SK-N-SH (cell line): ENCODE measurements at regions not wholly inside any gene's neighbourhood (a gene's known extent, or its start where the extent isn't known, plus 50 kb on each side); places are given as distances from the start of the nearest gene placed in this dataset.

Source experiments
- CTCF ChIP-seq: fragments of 200-600 bp; sonication (generic); IDR thresholded peaks from 2 replicates; pipeline ENCODE4 v1.6.1; 2017; ENCODE audit warnings: antibody characterized with exemption, mild to moderate bottlenecking, moderate library complexity
- EZH2phosphoT487 ChIP-seq: fragments of 200-600 bp; sonication (generic); IDR thresholded peaks from 2 replicates; pipeline ENCODE4 v1.6.1; 2017; ENCODE audit warnings: low read depth, mixed run types, mild to moderate bottlenecking, antibody characterized with exemption, moderate library complexity, borderline replicate concordance
- FOXJ3 ChIP-seq: sonication (generic); formaldehyde crosslinking; IDR thresholded peaks from 2 replicates; pipeline ENCODE4 v1.5.1; 2020; ENCODE audit warnings: mild to moderate bottlenecking, missing genetic modification reagents
- FOXM1 ChIP-seq: IDR thresholded peaks from 2 replicates; pipeline ENCODE4 v1.4.0; 2012; ENCODE audit warnings: low read depth, mild to moderate bottlenecking
- NFIC ChIP-seq: IDR thresholded peaks from 2 replicates; pipeline ENCODE4 v1.4.0; 2012; ENCODE audit warnings: borderline replicate concordance
- POLR2AphosphoS5 ChIP-seq: IDR thresholded peaks from 2 replicates; pipeline ENCODE4 v1.6.1; 2012; ENCODE audit warnings: low read depth, low read length
- RAD21 ChIP-seq: IDR thresholded peaks from 2 replicates; pipeline ENCODE4 v1.6.1; 2012; ENCODE audit warnings: mild to moderate bottlenecking, low read length
- RCOR1 ChIP-seq: fragments of 150-350 bp; IDR thresholded peaks from 2 replicates; pipeline ENCODE4 v1.6.1; 2017; ENCODE audit warnings: antibody characterized with exemption, low read length
- TEAD4 ChIP-seq: IDR thresholded peaks from 2 replicates; pipeline ENCODE4 v1.4.0; 2012; ENCODE audit warnings: mild to moderate bottlenecking, borderline replicate concordance; ENCODE audit not compliant: insufficient read depth
- USF2 ChIP-seq: fragments of 150-350 bp; IDR thresholded peaks from 2 replicates; pipeline ENCODE4 v1.6.1; 2017; ENCODE audit warnings: antibody characterized with exemption, low read length, low read depth, borderline replicate concordance
- YY1 ChIP-seq: IDR thresholded peaks from 2 replicates; pipeline ENCODE4 v1.4.0; 2012; ENCODE audit warnings: low read depth, mild to moderate bottlenecking
- TF ChIP-seq, protein P1 (sequence below): IDR thresholded peaks from 2 replicates; pipeline ENCODE4 v1.4.0; 2012; ENCODE audit warnings: low read depth, borderline replicate concordance

DNA sequence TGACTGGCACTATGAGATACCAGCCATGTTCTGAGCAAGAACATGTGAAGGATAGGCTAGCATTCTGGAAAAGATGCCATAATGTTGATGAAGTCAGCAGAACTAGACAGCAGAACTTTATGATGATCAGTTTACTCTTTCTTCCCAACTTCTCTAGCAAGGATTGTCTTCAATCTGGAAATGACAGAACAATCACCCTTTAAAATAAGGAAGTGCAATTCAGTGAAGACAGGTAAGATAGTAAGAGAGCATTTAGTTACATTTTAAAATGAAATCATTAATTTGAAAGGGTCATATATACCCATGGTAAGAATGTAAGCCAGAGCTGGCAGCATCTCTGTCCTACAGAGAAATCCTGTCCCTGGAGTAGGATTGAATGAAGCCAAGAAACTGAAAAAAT is 66.0 kb upstream of the C12orf71 start:
- TF ChIP-seq RCOR1 (no peak), CTCF (no peak), FOXJ3 (CRISPR knock-in tag) (no peak), TEAD4 (no peak), USF2 (no peak), POLR2AphosphoS5 (no peak), EZH2phosphoT487 (no peak), RAD21 (no peak), YY1 (no peak), NFIC (no peak), FOXM1 (no peak)
- TF ChIP-seq, protein P1, sequence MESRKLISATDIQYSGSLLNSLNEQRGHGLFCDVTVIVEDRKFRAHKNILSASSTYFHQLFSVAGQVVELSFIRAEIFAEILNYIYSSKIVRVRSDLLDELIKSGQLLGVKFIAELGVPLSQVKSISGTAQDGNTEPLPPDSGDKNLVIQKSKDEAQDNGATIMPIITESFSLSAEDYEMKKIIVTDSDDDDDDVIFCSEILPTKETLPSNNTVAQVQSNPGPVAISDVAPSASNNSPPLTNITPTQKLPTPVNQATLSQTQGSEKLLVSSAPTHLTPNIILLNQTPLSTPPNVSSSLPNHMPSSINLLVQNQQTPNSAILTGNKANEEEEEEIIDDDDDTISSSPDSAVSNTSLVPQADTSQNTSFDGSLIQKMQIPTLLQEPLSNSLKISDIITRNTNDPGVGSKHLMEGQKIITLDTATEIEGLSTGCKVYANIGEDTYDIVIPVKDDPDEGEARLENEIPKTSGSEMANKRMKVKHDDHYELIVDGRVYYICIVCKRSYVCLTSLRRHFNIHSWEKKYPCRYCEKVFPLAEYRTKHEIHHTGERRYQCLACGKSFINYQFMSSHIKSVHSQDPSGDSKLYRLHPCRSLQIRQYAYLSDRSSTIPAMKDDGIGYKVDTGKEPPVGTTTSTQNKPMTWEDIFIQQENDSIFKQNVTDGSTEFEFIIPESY, result no peak
